ENCODE measurements at regions not wholly inside any gene's neighbourhood (a gene's known extent, or its start where the extent isn't known, plus 50 kb on each side); places are given as distances from the start of the nearest gene placed in this dataset.
"Not testable (repeated sequence)": the region's sequence is repeated elsewhere in the genome, so short reads cannot be mapped to it uniquely, and the experiment has no call there.

GRCh38 chr13:30065181-30065580 lies 214.8 kb upstream of the UBL3 start:
- no peak for DNase-seq (ENCODE audit: low spot score)

GRCh38 chr13:30063892-30064291 lies 213.5 kb upstream of the UBL3 start:
- no peak for DNase-seq (ENCODE audit: low spot score)

GRCh38 chr13:30061217-30061616 lies 210.8 kb upstream of the UBL3 start:
- no peak for DNase-seq (ENCODE audit: low spot score)

GRCh38 chr13:30058429-30058828 lies 208.0 kb upstream of the UBL3 start:
- DNase-seq (ENCODE audit: low spot score) = no peak

- not testable (repeated sequence) for DNase-seq (ENCODE audit: low spot score)
Observed at GRCh38 chr13:30054546-30054945, 204.1 kb upstream of the UBL3 start.

GRCh38 chr13:30053939-30054338 lies 203.5 kb upstream of the UBL3 start:
- no peak for DNase-seq (ENCODE audit: low spot score)

GRCh38 chr13:30052120-30052519 lies 201.7 kb upstream of the UBL3 start:
- no peak for DNase-seq (ENCODE audit: low spot score)

GRCh38 chr13:30051531-30052060 lies 201.2 kb upstream of the UBL3 start:
- no peak for DNase-seq (ENCODE audit: low spot score)

- no peak for DNase-seq (ENCODE audit: low spot score)
Observed at GRCh38 chr13:30049692-30050091, 199.3 kb upstream of the UBL3 start.

- no peak for DNase-seq (ENCODE audit: low spot score)
Observed at GRCh38 chr13:30047154-30047874, 196.9 kb upstream of the UBL3 start.

GRCh38 chr13:30045916-30046704 lies 195.7 kb upstream of the UBL3 start:
- DNase-seq (ENCODE audit: low spot score) = no peak

- DNase-seq (ENCODE audit: low spot score) = no peak
Observed at GRCh38 chr13:30044932-30045331, 194.5 kb upstream of the UBL3 start.

GRCh38 chr13:30043631-30043925 lies 193.2 kb upstream of the UBL3 start:
- no peak for DNase-seq (ENCODE audit: low spot score)

- DNase-seq (ENCODE audit: low spot score) = no peak
Observed at GRCh38 chr13:30042891-30043630, 192.6 kb upstream of the UBL3 start.

GRCh38 chr13:30042272-30042671 lies 191.9 kb upstream of the UBL3 start:
- no peak for DNase-seq (ENCODE audit: low spot score)

GRCh38 chr13:30039511-30039911 lies 189.1 kb upstream of the UBL3 start:
- no peak for DNase-seq (ENCODE audit: low spot score)

GRCh38 chr13:30038884-30039283 lies 188.5 kb upstream of the UBL3 start:
- DNase-seq (ENCODE audit: low spot score) = peak; percentile 40

GRCh38 chr13:30037766-30038165 lies 187.3 kb upstream of the UBL3 start:
- no peak for DNase-seq (ENCODE audit: low spot score)

GRCh38 chr13:30037306-30037705 lies 186.9 kb upstream of the UBL3 start:
- DNase-seq (ENCODE audit: low spot score) = no peak

- peak; percentile 93 for DNase-seq (ENCODE audit: low spot score)
Observed at GRCh38 chr13:30034458-30034795, 184.0 kb upstream of the UBL3 start.

GRCh38 chr13:30033681-30034457 lies 183.5 kb upstream of the UBL3 start:
- DNase-seq (ENCODE audit: low spot score) = peak; percentile 90

GRCh38 chr13:30032263-30032662 lies 181.8 kb upstream of the UBL3 start:
- DNase-seq (ENCODE audit: low spot score) = no peak
